Activated T-cell treated with anti-CD3 and anti-CD28 coated beads, Interleukin-2, amount 50 U/mL, for 4 hours (primary cell): ENCODE measurements at regions not wholly inside any gene's neighbourhood (a gene's known extent, or its start where the extent isn't known, plus 50 kb on each side); places are given as distances from the start of the nearest gene placed in this dataset.

Source experiments
- ATAC-seq, 2 donors: fragments of 200-7000 bp; cut with Tn5 transposase; one replicate each; pipeline ENCODE4 v1.10.0; 2021
- DNase-seq: peaks from one replicate; pipeline ENCODE4 v3.0.0-alpha.2; 2020
- H3K27me3 Mint-ChIP-seq: one replicate; pipeline ENCODE4 v1.8.0; 2021; ENCODE audit warnings: low read depth, mixed read lengths
- H3K36me3 Mint-ChIP-seq: one replicate; pipeline ENCODE4 v1.8.0; 2022; ENCODE audit warnings: mixed read lengths; ENCODE audit not compliant: insufficient read depth
- H3K4me1 Mint-ChIP-seq: one replicate; pipeline ENCODE4 v1.8.0; 2021; ENCODE audit warnings: low read depth, mixed read lengths
- H3K4me3 Mint-ChIP-seq: one replicate; pipeline ENCODE4 v1.8.0; 2021; ENCODE audit warnings: mild to moderate bottlenecking, moderate library complexity, mixed read lengths
- H3K9me3 Mint-ChIP-seq: one replicate; pipeline ENCODE4 v1.8.0; 2021; ENCODE audit warnings: mixed read lengths

DNA sequence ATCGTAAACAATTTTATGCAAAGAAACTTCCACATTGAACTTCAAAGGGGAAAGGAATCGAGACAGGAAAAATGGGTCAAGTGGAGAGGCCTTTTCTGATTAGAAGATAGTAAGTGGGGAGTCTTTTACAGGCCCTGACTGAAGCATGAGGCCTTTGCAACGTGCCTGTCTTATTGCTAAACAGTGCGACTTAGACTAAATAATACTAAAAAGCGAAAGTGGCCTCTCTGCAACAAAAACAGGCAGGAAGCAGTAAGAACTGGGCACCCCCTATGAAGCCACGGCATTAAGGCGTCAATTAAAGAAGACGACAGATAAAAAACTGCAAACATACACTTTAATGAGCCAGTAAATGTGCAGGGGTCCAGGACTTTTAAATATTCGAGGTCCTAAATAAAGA lies 283.4 kb upstream of the GRIP1 start:
- peaks cover 3% of the 10 kb centered on the region for H3K36me3 Mint-ChIP-seq
- DNase-seq (no peak), ATAC-seq (no peak)
- H3K27me3 Mint-ChIP-seq: no peaks in the 10 kb centered on the region
- no peak overlapping the region for H3K4me3 Mint-ChIP-seq
- peaks cover 9% of the 10 kb centered on the region for H3K9me3 Mint-ChIP-seq
- peaks cover 37% of the 10 kb centered on the region for H3K4me1 Mint-ChIP-seq

DNA sequence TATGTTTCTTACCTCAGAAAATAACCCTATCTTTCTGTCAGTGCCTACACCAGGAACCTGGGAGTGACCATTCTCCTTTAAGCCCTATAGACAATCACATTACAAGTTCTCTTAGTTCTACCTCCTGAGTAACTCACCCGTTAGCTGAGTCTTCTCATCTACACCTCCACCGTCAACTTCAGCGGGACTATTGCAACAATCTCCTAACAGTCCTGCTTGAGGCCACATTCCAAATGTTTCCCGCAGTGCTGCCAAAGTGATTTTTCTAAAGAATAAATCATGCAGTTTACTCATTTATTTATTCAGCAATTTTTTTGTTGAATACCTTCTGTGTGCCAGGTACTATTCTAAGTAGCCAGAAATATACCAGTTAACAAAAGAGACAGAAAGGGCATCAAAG lies 285.0 kb upstream of the GRIP1 start:
- DNase-seq: no peak
- peaks cover 9% of the 10 kb centered on the region for H3K9me3 Mint-ChIP-seq
- no peak for ATAC-seq
- H3K4me1 Mint-ChIP-seq: peaks cover 37% of the 10 kb centered on the region
- H3K4me3 Mint-ChIP-seq: no peak overlapping the region
- H3K27me3 Mint-ChIP-seq: no peaks in the 10 kb centered on the region
- peaks cover 3% of the 10 kb centered on the region for H3K36me3 Mint-ChIP-seq

GRCh38 chr12:66964629-66965028 lies 285.8 kb upstream of the GRIP1 start:
- H3K36me3 Mint-ChIP-seq: peaks cover 3% of the 10 kb centered on the region

DNA sequence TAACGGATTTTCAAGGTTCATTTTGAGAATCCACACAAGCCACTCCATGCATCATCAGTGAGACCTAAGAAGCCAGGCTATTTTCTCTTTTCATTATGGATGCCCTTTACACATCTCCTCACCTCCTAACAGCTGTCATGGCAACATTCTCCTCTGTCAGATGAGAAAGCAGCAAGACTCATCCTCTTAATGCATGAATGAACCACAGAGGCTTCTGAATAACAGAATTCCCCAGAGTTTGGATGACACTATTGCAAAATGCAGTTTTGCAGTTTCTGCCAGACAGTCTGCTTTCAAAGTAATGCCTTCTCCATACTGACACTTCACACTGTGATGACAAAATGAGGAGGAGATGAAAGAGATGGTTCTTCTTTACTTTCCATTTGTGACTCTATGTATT lies 286.7 kb upstream of the GRIP1 start:
- Mint-ChIP-seq H3K9me3 (peaks cover 9% of the 10 kb centered on the region), H3K4me3 (no peak overlapping the region), H3K4me1 (peaks cover 32% of the 10 kb centered on the region), H3K36me3 (peaks cover 3% of the 10 kb centered on the region), H3K27me3 (no peaks in the 10 kb centered on the region)
- DNase-seq (no peak), ATAC-seq (peak; percentile 33 to 47)

More at GRCh38 chr12:66964629-66965028, 285.8 kb upstream of the GRIP1 start:
- Mint-ChIP-seq H3K4me3 (peak overlapping the region; percentile 9), H3K27me3 (no peaks in the 10 kb centered on the region), H3K9me3 (peaks cover 9% of the 10 kb centered on the region), H3K4me1 (peaks cover 35% of the 10 kb centered on the region)
- ATAC-seq: peak; percentile 91
- no peak for DNase-seq

GRCh38 chr12:66971816-66972215 lies 292.9 kb upstream of the GRIP1 start:
- Mint-ChIP-seq H3K4me1 (peaks cover 6% of the 10 kb centered on the region), H3K27me3 (peaks cover 1% of the 10 kb centered on the region), H3K36me3 (no peaks in the 10 kb centered on the region), H3K9me3 (no peaks in the 10 kb centered on the region), H3K4me3 (no peak overlapping the region)
- ATAC-seq (no peak), DNase-seq (no peak)

DNA sequence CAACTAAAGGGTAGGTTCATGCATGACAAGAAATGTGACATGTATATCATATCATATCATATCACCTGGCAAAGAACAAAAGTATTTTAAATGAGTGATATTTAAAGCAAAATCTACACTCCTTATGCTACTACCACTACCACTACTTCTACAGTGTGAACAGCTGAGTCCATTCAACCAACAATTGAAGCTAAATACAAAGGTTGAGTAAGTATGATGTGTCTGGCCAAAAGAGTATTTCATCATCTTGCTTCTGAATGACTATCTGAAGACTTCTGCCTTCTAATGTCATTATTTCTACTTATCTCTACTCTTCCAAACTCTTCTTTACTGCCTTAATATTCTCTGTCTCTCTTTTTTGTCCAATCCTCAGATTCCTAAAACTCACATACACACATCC lies 292.6 kb upstream of the CAND1 start:
- H3K4me3 Mint-ChIP-seq: no peak overlapping the region
- H3K9me3 Mint-ChIP-seq: no peaks in the 10 kb centered on the region
- H3K27me3 Mint-ChIP-seq: peaks cover 1% of the 10 kb centered on the region
- no peaks in the 10 kb centered on the region for H3K36me3 Mint-ChIP-seq
- no peak for ATAC-seq
- H3K4me1 Mint-ChIP-seq: no peaks in the 10 kb centered on the region
- DNase-seq: no peak

GRCh38 chr12:66978802-66979201 lies 290.4 kb upstream of the CAND1 start:
- Mint-ChIP-seq H3K27me3 (peaks cover 1% of the 10 kb centered on the region), H3K9me3 (peaks cover 5% of the 10 kb centered on the region), H3K4me1 (no peaks in the 10 kb centered on the region), H3K4me3 (no peak overlapping the region), H3K36me3 (no peaks in the 10 kb centered on the region)
- no peak for DNase-seq
- no peak for ATAC-seq

- DNase-seq: no peak
- peak; percentile 34 to 61 for ATAC-seq
- Mint-ChIP-seq H3K9me3 (peaks cover 5% of the 10 kb centered on the region), H3K36me3 (no peaks in the 10 kb centered on the region), H3K4me3 (no peak overlapping the region), H3K27me3 (peaks cover under 1% of the 10 kb centered on the region), H3K4me1 (no peaks in the 10 kb centered on the region)
These were observed 289.9 kb upstream of the CAND1 start for GRCh38 chr12:66979251-66979650.

GRCh38 chr12:66984077-66984476 lies 285.1 kb upstream of the CAND1 start:
- H3K4me1 Mint-ChIP-seq: no peaks in the 10 kb centered on the region
- ATAC-seq: no peak
- DNase-seq: no peak
- peaks cover 5% of the 10 kb centered on the region for H3K9me3 Mint-ChIP-seq
- no peak overlapping the region for H3K4me3 Mint-ChIP-seq
- no peaks in the 10 kb centered on the region for H3K27me3 Mint-ChIP-seq
- no peaks in the 10 kb centered on the region for H3K36me3 Mint-ChIP-seq

GRCh38 chr12:66984962-66985361 lies 284.2 kb upstream of the CAND1 start:
- Mint-ChIP-seq H3K4me3 (no peak overlapping the region), H3K4me1 (no peaks in the 10 kb centered on the region), H3K36me3 (no peaks in the 10 kb centered on the region), H3K27me3 (no peaks in the 10 kb centered on the region), H3K9me3 (peaks cover 5% of the 10 kb centered on the region)
- DNase-seq (no peak), ATAC-seq (no peak)

- ATAC-seq (no peak), DNase-seq (no peak)
- no peak overlapping the region for H3K4me3 Mint-ChIP-seq
- peaks cover 3% of the 10 kb centered on the region for H3K4me1 Mint-ChIP-seq
- peaks cover 8% of the 10 kb centered on the region for H3K9me3 Mint-ChIP-seq
- peaks cover 4% of the 10 kb centered on the region for H3K27me3 Mint-ChIP-seq
- no peaks in the 10 kb centered on the region for H3K36me3 Mint-ChIP-seq
These were observed 270.0 kb upstream of the CAND1 start for GRCh38 chr12:66999141-66999540.

DNA sequence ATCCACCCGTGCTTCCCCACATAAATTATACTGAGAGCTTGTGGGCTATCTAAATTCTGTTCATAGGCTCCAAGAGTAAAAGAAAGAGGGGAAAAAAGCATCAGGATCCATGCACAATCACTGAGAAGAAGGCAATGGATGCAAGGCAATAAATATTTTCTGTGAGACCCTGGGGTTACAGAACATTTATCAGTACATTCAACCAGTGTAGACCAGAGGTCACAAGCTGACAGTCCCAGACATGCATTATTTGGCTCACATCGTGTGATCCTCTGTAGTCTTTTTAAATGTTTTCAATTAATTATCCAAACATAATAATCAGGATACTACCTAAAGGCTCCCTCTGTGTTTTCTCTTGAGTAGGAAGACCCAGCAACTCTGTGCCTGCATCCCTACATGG lies 267.9 kb upstream of the CAND1 start:
- Mint-ChIP-seq H3K4me1 (peaks cover 3% of the 10 kb centered on the region), H3K36me3 (no peaks in the 10 kb centered on the region), H3K4me3 (no peak overlapping the region), H3K9me3 (peaks cover 8% of the 10 kb centered on the region), H3K27me3 (peaks cover 4% of the 10 kb centered on the region)
- ATAC-seq (no peak), DNase-seq (no peak)

GRCh38 chr12:67002720-67003119 lies 266.4 kb upstream of the CAND1 start:
- Mint-ChIP-seq H3K27me3 (peaks cover 4% of the 10 kb centered on the region), H3K36me3 (no peaks in the 10 kb centered on the region), H3K9me3 (peaks cover 5% of the 10 kb centered on the region), H3K4me1 (peaks cover 3% of the 10 kb centered on the region), H3K4me3 (no peak overlapping the region)
- no peak for DNase-seq
- ATAC-seq: no peak

DNA sequence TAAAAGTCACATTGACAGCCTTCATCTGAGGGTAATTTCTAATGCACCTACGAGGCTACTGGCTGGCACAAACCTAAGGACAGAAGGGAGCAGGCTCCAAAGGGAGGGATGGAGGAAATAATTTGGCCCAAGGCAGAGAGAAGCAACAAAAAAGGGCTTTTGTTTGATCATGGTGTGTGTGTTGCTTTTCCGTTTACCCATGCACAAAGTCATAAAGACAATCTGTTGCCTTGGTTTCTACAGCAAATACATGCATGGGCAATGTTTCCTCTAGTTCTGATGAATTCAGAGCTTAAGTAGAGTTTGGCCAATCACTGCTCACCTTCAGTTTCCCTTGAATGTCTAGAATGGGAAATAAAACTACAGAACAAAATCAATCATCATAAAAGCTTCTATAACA lies 262.5 kb upstream of the CAND1 start:
- Mint-ChIP-seq H3K36me3 (no peaks in the 10 kb centered on the region), H3K9me3 (no peaks in the 10 kb centered on the region), H3K4me3 (no peak overlapping the region), H3K4me1 (no peaks in the 10 kb centered on the region), H3K27me3 (peaks cover 4% of the 10 kb centered on the region)
- ATAC-seq (no peak), DNase-seq (no peak)

GRCh38 chr12:67014642-67015041 lies 254.5 kb upstream of the CAND1 start:
- H3K27me3 Mint-ChIP-seq: no peaks in the 10 kb centered on the region
- no peak for ATAC-seq
- no peak for DNase-seq
- no peaks in the 10 kb centered on the region for H3K4me1 Mint-ChIP-seq
- H3K4me3 Mint-ChIP-seq: no peak overlapping the region
- H3K9me3 Mint-ChIP-seq: no peaks in the 10 kb centered on the region
- no peaks in the 10 kb centered on the region for H3K36me3 Mint-ChIP-seq

DNA sequence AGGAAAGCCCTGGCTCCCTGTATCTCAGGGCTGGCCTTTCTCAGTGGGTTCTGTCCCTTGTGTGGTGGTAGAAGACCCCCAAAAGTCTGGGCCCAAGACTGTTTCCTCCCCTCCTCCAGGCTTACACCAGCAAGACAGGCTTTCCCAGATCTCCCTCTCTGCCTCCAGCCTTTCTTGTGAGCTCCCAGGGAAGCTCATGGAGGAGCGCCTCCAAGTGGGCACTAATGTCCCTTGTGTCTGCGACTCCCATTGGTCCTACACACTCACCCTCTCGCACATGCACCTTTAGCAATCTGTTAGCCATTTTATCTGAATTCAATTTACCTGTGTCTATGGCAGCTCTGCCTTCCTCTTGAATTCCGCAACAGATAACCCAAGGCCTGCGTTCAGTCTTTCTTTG lies 251.1 kb upstream of the CAND1 start:
- Mint-ChIP-seq H3K9me3 (no peaks in the 10 kb centered on the region), H3K4me3 (no peak overlapping the region), H3K27me3 (no peaks in the 10 kb centered on the region), H3K36me3 (no peaks in the 10 kb centered on the region), H3K4me1 (no peaks in the 10 kb centered on the region)
- DNase-seq (no peak), ATAC-seq (no peak)
